Stimulated activated CD4-positive, alpha-beta T cell treated with anti-CD3 and anti-CD28 coated beads, TNF-alpha, amount 100 ng/mL, for 24 hours (primary cell): ENCODE measurements at regions not wholly inside any gene's neighbourhood (a gene's known extent, or its start where the extent isn't known, plus 50 kb on each side); places are given as distances from the start of the nearest gene placed in this dataset.
"Not testable (repeated sequence)": the region's sequence is repeated elsewhere in the genome, so short reads cannot be mapped to it uniquely, and the experiment has no call there.

Experiments used
- DNase-seq, 3 experiments: peaks; one replicate each; pipeline ENCODE4 v3.0.0-alpha.2; 2020; ENCODE audit warnings: low read depth in 3 of 3

DNA sequence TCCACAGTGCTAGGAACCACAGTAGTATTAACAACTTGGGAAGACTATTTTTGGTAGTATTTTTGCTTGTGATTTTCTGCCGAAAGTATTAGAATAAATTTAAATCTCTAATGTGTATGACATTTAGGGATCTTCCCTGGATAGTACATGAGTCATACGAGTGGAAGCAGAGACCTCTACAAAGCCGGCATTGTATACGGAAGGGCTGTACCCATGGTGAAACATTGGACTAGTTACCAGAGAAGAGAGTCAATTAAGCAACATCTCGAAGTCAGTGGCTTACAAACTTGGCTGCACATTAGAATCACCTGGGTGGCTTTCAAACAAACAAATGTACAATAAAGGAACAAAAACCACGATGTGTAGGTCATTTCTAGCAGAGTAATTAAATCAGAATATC lies 1131.7 kb upstream of the LRRTM1 start:
- no peak for DNase-seq

DNA sequence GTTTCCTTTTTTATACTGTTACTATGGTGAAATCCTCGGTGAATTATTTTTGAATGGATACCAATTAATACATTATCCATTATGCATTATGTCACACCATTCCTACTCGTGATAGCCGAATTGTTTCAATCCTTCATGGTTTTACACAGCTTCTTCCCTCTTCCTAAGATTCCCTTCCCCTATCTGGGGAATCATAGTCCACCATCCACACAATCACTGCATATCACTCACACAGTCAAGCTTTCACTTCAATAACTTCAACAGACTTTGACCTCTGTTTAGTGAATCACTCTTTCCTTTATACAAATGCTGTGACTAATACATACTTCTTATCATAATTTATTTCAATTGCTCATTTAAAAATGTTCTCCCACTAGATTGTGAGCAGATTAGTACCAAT lies 1108.1 kb upstream of the LRRTM1 start:
- DNase-seq, result no peak

DNA sequence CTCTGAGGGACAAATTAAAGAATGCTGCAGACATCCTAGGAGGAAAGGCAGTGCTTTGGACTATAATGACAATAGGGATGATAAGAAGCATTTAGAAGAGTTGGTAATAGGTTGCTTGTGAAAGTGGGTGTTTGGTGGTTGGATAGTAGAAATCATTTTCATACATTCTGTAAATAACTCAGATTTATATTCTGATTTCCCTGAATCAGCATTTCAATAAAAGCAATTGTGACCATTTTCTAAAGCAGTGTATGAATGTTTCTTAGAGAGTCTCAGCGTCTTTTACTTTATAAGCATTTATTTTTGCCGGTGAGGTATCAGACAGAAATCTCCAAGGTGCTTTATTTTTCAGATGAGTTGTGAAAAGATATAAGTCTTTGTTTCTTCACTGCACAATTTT lies 1099.0 kb upstream of the LRRTM1 start:
- DNase-seq, result no peak

DNA sequence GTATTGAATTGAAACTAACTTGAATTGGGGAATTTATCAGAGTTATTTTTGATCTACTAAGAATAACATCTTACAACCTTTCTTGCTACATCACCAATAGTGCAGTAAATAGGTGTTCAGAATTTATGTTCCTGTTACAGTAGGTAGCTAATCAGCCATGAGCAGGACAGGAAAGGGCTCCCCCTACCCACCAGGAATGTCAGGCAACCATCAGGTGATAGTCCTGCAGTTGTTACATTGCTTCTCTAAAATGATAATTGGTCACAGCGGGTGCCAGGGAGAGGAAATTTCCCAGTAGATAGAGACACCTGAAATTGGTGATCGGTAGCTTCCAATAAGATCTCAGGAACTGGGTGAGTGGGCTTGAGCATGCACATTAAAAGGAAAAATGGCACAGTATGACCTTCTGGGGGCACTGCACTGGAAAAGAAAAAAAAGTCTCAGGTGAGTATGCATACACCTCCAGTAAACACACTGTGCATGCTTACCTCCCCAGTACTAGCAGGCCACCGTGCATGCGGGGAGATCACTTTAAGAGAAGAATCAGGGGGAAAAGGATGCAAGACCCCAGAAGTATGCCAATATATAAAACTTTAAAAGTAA lies 1092.0 kb upstream of the LRRTM1 start:
- DNase-seq, result no peak

DNA sequence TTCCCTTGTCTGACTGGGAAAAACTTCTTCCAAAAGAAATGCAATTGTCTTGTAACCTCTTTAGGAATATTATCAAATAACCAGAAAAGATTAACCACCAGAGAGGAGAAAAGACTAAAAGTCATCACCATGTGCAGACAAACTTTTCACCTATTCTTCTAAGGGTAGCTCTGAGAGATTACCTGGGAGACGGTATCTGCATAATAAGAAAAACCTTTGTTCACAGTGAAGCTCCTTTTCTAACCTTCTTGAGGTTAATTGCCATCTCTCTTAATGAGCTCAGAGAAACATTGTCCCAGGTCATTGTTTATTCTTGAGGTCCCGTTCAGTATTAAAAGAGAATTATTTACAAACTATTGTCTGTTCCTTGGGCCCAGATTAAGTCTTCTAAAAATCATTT lies 1091.2 kb upstream of the LRRTM1 start:
- DNase-seq, result no peak

DNA sequence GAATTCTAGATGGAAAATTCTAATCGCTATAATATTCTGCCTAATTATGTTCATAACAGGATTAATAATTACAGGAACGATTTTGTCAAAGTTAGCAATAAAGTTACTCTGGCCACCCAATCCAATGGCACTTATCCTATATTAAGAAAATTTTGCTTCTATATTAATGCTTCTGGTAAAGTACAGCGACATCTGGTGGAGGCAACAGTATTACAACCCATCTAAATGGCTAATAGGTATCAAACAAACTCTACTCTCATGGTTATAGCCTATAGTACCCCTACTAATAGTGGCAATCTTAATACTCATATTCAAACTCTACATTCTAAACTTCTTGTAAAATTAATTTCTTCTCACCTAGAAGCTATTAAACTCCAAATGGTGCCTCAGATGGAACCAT lies 1084.7 kb upstream of the LRRTM1 start:
- no peak for DNase-seq

DNA sequence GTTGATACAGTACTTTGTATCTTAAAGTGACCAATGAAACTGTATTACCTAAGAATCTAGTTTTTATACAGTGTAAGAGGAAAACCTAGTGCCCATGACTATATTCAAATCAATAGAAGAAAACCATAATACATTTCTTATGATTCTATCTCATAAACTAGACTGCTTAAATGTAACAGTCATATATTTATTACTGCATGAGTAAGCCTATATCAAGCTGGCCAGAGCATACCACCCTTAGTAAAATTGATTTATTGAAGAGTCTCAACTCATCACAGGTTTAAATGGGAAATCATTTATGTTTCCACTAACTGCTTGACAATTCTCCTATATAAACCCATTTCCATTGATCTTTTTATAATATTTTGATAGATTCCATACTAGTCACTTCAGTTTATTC lies 1059.2 kb upstream of the LRRTM1 start:
- no peak for DNase-seq

DNA sequence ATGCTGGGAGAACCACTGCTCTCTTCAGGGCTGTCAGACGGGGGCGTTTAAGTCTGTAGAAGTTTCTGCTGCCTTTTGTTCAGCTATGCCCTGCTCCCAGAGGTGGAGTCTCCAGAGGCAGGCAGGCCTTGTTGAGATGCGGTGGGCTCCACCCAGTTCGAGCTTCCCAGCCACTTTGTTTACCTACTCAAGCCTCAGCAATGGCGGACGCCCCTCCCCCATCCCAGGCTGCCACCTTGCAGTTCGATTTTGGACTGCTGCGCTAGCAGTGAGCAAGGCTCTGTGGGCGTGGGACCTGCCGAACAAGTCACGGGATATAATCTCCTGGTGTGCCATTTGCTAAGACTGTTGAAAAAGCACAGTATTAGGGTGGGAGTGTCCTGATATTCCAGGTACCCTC lies 1057.9 kb upstream of the LRRTM1 start:
- DNase-seq, result not testable (repeated sequence)

DNA sequence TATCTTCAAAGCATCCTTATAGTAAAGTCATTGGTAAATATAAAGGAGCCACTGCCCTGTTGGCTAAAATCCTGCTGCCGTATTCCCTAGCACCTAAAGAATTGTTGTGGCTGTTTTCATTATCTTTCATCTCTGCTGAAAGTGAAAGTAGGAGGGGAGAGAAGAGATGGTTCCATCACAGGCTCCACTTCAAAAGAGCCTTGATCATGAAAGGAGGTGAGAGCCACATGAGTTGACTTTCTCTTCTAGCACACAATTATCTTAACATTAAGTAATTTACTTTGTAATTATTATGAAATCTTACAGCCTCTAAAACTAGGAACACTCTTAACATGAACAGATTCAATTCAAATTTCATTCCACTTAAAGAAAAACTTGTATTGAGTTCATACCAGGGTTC lies 1050.9 kb upstream of the LRRTM1 start:
- DNase-seq, result no peak

DNA sequence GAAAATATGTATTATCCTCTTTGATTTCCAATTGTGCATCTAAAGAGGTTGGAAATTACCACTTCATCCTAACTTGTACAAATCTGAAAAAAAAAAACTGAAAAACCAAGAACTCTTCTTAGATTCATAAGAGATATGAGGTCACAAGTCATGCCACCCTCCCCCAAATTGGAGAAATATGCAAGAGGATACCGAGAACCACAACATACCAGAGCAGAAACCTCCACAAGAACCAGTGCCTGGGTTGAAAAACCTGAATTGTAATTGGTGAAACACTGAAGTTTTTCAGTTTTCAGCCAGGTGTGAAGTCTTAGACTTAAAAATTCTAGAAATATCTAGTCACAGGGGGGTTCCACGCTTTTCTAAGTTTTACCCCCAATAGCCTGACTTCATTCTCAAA lies 1029.5 kb upstream of the LRRTM1 start:
- no peak for DNase-seq

DNA sequence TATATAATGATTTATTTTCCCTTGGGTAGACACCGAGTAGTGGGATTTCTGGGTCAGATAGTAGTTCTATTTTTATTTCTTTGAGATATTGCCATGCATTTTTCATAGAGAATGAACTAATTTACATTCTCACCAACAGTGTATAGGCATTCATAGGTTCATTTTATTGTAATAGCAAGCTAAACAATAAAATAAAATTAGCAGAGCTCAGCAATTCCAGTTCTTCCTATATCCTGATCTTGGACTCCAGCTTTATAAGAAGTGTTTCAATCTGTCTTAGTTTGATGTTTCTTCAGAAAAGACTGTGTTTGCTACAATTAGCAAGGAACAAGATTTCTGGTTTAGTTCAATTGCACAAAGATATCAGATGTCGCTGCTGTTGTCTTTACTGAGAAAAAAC lies 1024.4 kb upstream of the LRRTM1 start:
- no peak for DNase-seq

DNA sequence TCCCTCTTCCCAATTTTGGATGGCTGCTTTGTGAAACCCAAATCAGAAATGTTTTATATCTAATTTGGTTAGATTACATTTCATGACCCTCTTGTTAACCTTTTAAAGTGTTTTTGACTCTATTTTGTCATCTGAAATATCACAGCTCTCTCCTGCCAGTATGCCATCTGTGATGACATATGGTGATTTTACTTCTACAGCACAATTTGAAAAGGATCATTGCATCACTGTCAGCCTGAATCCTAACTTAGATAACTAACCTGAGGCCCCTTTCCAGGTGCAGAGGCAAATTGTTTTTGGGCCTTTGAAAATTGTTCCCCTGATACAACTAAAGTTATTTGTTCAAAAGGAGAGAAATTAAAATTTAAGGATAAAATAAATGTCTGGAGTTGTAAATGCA lies 1023.4 kb upstream of the LRRTM1 start:
- no peak for DNase-seq

DNA sequence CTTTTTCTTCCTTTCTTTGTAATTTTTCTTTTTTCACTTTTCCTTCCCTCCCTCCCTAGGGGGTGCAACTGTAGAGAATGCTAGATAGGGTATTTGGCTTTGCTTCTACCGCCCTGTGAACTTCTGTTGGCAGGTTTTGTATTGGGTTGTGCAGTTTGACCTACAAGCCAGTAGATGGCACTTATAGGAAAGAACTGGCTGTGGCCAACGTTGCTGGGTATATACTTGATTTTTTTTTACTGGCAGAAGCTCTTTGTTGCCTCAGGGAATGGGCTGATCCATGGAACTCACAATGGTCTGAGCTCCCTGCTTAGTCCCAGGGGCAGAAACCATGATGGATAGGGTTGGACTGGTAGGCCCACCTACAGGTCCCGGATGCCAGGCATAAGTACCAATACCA lies 1019.5 kb upstream of the LRRTM1 start:
- DNase-seq, result no peak

DNA sequence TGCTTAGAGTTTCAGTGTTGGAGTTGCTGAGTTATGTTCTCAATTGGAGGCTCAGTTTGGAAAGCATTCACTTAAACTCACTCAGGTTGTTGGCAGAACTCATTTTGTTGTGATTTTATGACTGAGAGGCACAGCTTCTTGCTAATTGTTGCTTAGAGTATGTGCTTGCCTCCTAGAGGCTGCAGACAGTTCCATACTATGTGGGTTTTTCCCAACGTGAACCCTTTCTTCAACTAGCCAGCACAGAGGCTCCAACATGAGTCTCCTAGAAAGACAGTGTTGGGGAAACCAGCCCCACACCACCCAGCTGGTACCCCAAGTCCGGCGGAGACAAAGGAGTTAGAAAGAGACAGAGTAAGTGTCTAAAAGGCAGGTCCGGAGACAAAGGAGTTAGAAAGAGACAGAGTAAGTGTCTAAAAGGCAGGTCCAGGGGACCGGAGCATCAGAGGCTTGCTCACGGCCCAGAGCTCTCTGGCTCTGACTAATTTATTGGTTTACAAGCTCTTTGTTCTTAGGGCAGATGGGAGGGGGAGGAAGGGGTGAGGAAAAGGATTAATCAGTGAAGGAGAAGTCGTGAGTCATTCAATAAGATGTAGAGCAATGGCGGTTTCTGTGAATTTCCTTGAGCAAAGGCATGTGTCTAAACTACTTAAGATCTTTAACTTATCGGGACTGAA lies 999.7 kb upstream of the LRRTM1 start:
- no peak for DNase-seq

DNA sequence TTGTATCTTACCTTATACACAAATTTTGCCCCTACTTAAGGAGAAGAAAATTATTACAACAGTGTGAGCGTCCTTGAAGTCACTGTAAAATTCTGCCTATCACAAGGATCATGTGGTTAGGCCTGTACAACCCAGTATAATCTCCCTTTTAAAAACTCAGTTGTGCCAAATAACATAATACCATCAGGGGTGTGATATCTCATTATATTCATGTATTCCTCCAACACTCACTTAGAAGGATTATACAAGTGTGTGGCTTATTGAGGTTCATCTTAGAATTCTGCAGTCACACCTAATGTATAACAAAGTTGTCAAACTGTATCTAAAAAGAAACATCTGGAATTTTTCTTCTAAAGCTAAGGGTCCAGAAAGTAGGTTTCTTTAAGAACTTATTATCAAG lies 998.8 kb upstream of the LRRTM1 start:
- DNase-seq, result no peak

DNA sequence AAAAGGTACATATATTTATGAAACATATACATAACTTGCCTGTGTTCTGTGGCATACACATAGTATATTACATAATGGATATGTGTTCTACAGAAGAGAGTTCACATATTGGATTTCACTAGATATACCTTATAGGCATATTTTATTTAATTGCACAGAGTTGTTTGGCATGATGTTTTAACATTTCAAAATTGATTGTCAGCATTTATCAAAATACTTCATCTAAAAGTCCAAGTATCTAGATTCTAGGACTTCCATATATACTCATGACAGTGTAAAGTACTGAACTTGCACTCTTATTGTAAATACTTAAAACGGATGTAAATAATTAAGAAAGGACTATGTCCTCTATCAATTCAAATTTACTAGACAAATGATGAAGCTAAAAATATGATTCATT lies 995.3 kb upstream of the LRRTM1 start:
- DNase-seq, result no peak

DNA sequence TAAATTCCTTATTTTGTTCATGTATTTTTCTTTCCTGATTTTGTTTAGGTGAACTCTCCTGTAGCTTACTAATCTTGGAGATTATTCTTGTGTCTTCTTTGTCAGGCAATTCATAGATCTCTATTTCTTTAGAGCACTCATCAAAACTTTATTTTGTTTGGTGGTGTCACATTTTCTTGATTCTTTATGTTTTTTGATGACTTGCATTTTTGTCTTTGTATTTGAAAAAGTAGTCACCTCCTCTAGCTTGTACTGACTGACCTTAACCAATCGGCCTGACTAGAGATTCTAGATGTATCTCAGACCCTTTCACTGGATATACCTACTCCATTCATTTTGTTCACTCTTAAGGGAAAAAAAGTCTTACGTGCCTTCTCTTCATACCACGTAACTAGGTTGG lies 986.3 kb upstream of the LRRTM1 start:
- DNase-seq, result no peak

DNA sequence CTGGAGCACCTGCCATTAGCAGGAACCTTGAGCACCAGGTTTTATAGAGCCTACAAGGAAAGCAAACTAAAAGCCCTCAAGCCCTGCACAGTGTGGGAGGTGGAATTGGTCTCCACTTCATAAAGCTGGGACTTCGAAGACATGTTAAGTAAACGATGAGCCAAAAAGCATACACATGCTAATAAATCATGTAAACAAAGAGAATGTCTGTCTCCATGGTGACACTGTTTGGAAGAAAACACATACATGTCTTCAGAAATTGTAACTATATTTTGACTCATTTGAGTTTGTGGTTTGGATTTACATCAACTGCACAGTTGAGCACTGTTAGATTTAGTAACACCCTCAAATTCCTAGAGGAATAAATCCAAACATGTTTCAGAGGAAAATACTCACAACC lies 978.5 kb upstream of the LRRTM1 start:
- no peak for DNase-seq

DNA sequence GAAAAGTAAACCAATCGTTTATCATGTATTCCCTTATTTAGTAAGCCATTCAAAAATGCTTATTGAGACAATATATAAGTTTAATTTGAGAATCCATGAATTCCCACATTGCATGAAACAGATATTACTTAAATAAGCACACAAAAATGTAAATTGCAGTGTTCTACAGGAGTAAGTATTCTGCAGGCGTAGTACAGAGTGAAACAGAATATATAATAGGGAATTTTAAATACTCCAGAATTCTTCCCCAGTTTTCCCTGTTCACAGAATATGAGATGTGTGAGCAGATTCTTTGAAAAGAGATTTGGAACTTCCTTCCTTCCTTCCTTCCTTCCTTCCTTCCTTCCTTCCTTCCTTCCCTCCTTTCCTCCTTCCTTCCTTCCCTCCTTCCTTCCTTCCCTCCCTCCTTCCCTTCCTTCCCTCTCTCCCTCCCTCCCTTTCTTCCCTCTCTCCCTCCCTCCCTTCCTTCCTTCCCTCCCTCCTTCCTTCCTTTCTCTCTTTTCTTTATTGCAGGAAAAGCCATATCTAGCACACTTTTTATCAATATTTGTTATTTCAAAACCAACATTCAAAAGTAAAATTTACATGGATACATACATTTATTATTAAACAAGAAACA lies 977.7 kb upstream of the LRRTM1 start:
- DNase-seq, result no peak

DNA sequence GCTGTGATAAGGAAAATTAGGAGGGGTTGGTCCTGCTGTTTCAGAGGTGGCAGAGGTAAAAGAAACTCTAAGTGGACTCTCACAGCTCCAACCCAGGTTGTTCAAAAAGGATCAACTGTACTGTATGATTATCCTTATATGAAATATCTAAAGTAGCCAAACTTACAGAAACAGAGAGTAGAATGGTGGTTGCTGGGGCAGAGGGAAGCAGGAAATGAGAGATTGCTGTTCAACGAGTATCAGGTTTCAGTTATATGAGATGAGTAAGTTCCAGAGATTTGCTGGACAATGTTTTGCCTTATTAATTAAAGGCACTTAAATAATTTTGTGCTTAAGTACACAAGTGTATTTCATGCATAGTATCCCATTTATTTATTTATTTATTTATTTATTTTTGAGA lies 972.0 kb upstream of the LRRTM1 start:
- no peak for DNase-seq

DNA sequence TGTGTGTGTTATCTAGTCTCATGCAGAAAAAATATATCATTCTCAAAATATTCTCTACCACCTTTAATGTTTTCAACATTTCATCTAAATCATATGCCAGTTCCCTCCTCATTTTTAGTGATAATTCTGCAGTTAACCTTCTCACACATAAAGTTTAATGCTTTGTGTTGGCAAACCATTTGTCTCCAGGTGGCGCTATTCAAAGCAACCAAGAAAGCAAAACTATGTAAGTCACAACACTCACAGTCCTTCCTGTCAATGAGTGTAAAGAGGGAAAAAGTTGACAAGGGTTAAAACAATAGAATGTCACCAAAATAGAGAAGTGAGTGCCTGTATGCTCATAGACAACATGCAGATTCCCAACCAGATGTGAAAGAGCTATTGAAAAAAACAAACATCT lies 961.6 kb upstream of the LRRTM1 start:
- no peak for DNase-seq

DNA sequence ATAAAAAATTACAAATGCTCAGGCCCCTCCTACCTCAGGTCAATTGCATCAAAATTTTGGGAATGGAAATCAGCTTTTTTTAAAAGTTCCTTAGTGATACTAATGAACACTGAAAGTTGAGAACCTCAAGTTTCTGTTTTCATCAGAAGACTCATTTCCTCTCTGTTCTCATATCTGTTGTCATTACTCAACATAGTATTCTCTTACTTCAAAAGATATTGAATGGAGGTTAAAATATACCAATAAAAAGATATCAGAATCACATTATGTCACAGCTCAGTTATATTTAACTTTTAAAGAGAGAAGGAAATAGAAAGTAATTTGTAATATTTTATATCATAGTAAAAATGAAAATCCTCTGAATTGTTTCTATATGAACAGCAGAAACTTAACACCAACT lies 959.4 kb upstream of the LRRTM1 start:
- DNase-seq, result no peak

DNA sequence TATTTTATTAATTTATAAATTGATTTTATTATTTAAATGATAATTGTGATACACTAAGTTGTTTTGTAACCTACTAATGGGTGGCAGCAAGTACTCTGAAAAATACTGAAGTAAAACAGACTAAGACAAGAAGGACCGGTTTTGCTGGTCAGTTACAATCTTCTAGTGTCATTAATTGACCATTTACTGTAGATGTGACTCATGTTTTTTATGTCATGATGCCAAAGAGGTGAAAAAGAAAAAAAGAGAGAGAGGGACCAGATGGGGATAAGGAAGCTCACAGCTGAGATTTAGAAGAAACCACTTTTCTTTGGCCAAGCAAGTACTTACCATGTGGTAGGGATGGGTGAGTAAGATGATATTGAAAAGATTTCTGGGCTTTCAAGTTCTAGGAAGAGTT lies 955.8 kb upstream of the LRRTM1 start:
- DNase-seq, result no peak

DNA sequence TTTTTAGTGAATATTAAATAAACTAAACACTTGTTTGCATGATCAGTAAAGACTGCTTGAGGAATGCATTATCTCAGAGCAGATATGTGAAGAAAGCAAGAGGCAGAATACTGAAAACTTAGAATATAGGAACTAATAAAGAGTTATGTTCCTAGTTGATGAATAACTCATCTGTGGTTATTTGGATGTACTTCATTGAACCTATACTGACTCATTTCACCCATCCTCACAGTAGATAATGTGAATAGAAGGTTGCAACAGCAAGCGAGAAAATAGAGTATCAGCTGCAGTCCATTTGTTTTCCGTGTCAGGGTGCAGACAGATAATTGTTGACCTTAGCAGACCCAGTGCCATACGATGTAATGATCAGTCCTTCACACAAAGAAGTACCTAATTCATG lies 945.7 kb upstream of the LRRTM1 start:
- no peak for DNase-seq
